ENCODE measurements at regions not wholly inside any gene's neighbourhood (a gene's known extent, or its start where the extent isn't known, plus 50 kb on each side); places are given as distances from the start of the nearest gene placed in this dataset.

GRCh38 chr3:26196781-26197180 lies 406.9 kb downstream of the OXSM start:
- TF ChIP-seq POLR2A (IDR thresholded peaks at IDR 0.05), result no peak
- TF ChIP-seq CTCF (IDR thresholded peaks at IDR 0.05), result no peak

Data from testis (tissue), 2 donors.